ENCODE measurements at regions not wholly inside any gene's neighbourhood (a gene's known extent, or its start where the extent isn't known, plus 50 kb on each side); places are given as distances from the start of the nearest gene placed in this dataset.

DNA sequence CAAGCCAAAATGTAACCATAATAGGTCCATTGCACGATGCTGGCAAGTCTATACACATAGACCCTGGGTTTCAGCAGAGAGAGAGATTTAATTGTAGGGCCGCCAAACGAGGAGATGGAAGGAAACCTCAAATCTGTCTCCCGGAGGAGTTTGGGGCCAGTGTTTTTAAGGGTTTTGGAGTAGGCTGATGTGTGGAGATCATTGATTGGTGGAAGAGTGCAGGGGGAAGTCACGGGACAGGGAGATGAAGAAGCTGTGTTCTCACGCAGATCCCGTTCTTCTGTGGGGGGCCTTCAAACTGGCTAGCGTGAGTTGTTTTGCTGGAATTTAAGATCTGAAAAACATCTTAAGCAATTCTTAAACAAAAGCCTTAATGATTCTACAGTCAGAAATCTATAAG lies 84.8 kb downstream of the KATNIP start:
- no peak for TF ChIP-seq POLR2A (IDR thresholded peaks at IDR 0.05; ENCODE audit: low read depth, low read length)
- TF ChIP-seq POLR2AphosphoS5 (IDR thresholded peaks at IDR 0.05; ENCODE audit: low read depth, low read length): no peak

Data from GM12892 (cell line).